LNCAP (cell line): ENCODE measurements at regions not wholly inside any gene's neighbourhood (a gene's known extent, or its start where the extent isn't known, plus 50 kb on each side); places are given as distances from the start of the nearest gene placed in this dataset.

Experiments used
- CTCF ChIP-seq: fragments of 450-650 bp; IDR thresholded peaks from 2 replicates; pipeline ENCODE4 v1.5.1; 2017; ENCODE audit warnings: mild to moderate bottlenecking

DNA sequence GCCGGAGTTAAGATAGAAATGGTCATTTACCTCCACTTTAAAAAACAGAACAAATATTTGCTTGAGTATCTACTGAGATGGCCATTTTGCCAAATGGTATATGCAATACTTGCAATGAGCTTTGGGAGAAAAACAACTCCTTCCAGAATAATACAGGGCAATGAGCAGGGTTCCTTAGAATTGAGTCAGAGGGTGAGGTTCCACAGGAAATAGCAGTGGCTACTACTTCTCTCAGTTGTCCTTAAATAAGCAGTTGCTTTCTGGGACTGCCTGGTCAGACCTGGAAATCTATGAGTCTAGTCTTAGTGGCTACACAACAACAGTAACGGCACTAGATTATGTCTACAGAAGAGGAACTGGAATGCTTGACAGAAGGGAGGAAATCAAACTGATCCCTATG, 80.9 kb upstream of the CCDC85A start:
- TF ChIP-seq CTCF = no peak

DNA sequence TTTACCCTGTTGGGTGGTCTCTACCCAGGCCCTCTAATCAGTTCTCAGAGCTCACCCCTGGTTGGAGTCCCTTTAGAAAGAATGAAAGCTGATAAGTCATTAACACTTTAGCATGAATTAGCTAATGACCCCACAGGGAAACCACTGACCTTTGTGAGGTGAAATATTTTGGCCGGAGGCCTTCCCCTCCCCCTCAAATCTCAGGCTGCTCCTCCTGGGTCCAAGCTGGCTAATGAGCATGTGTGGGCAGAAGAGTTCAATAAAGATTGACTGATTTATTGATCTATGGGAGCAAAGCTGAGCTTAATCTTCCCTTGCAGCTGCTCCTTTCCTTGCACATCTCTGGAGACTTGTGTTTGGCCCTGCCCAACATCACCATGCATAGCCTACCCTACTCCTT, 78.8 kb upstream of the CCDC85A start:
- TF ChIP-seq CTCF = no peak

DNA sequence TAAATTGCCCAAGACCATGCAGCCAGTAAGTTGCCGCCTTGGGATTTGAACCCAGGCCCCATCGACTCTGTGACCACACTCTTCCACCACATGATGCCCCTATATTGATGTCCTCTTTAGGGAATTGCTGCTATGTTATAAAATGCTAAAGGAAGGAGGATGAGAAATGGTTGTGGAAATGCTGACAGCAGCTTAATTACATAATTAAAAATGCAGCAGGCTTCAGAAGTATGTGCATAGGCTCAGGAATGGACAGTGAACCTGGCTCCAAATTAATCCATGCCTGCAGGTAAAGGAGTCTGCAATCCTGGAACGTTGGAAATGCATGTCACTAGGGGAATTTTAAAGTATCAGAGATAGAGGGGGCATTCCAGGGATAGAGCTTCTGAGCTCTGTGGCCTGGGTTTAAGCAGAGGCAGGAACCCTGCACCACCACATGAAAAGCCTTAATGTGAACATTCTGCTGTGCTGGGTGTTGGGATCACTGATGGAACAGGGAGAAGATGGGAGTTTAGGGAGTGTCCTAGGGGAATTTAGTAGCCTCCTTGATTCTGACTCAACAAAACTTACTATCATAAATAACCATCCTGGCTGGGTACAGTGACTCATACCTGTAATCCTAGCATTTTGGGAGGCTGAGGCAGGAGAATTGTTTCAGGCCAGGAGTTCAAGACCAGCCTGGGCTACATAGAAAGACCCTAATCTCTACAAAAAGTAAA, 76.1 kb upstream of the CCDC85A start:
- TF ChIP-seq CTCF = no peak

- no peak for TF ChIP-seq CTCF
Measured at GRCh38 chr2:56108806-56109205, 75.0 kb upstream of the CCDC85A start.

- TF ChIP-seq CTCF = no peak
Measured at GRCh38 chr2:56109994-56110393, 73.8 kb upstream of the CCDC85A start.

DNA sequence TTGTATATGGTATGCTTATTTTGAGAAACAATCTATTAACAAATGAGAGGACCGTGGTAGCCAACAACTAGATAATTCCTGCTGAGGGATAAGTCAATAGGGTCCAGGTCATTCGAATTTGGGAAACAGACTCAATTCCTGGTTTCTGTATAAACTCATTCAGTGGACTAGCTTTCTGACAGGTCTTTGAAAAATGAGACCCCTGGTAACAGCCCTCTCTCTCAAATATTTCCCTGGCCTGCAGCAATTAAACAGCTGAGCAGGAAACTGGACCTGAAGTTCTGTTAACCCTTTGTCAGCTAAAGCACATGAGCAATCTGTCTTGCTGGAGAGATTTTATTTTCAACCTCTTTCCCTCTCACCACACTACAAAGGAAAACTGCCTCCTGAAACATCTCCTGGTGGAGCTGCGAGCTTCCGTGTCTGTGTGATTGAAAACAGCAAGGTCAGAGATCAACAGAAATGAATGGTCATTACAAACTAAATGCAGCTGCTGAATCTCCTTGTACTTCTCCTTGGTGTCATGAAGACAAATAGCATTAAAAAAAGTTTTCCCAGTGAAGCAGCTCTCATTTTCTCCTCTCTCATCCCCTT, 70.3 kb upstream of the CCDC85A start:
- no peak for TF ChIP-seq CTCF

- TF ChIP-seq CTCF = no peak
Measured at GRCh38 chr2:56117764-56118163, 66.0 kb upstream of the CCDC85A start.

GRCh38 chr2:56118474-56118873, 65.3 kb upstream of the CCDC85A start:
- TF ChIP-seq CTCF = no peak
